CD4-positive, alpha-beta T cell (primary cell): ENCODE measurements at regions not wholly inside any gene's neighbourhood (a gene's known extent, or its start where the extent isn't known, plus 50 kb on each side); places are given as distances from the start of the nearest gene placed in this dataset.

Experiments
- ATAC-seq: fragments of 200-7000 bp; cut with Tn5 transposase; one replicate; pipeline ENCODE4 v1.10.0; 2022; ENCODE audit warnings: mild to moderate bottlenecking; ENCODE audit not compliant: poor library complexity
- CTCF ChIA-PET: fragments of 350-600 bp; sonication (Branson Sonifier 250); formaldehyde crosslinking; loops from one replicate; lab custom pipeline; 2021; ENCODE audit warnings: antibody characterized with exemption, inconsistent platforms; lab: Charles Lee
- POLR2A ChIA-PET: fragments of 350-600 bp; sonication (Branson Sonifier 250); formaldehyde crosslinking; loops from one replicate; lab custom pipeline; 2021; ENCODE audit warnings: antibody characterized with exemption, inconsistent platforms; lab: Charles Lee
- DNase-seq, 14 experiments: peaks; one replicate each; pipeline ENCODE4 v3.0.0-alpha.2; 2013 to 2020; ENCODE audit warnings: mixed read lengths in 2 of 14
- H3K27ac ChIP-seq, 2 donors: one replicate each; pipeline versions ENCODE4 v1.5.1 to v1.7.0; 2013; ENCODE audit warnings: low read length in 2 of 2, low read depth in 1 of 2, mild to moderate bottlenecking in 1 of 2
- H3K27me3 ChIP-seq, 2 experiments: 1 replicate in 1 of 2; 2 replicates in 1 of 2; pipeline versions ENCODE4 v1.6.1 to v1.7.0; 2013; ENCODE audit warnings: low read length in 2 of 2, control low read depth in 1 of 2, mild to moderate bottlenecking in 1 of 2, moderate library complexity in 1 of 2; ENCODE audit not compliant: insufficient read depth in 2 of 2, control insufficient read depth in 1 of 2
- H3K36me3 ChIP-seq: one replicate; pipeline ENCODE4 v1.6.1; 2013; ENCODE audit warnings: low read length, control low read depth; ENCODE audit not compliant: insufficient read depth
- H3K4me1 ChIP-seq: one replicate; pipeline ENCODE4 v1.6.1; 2013; ENCODE audit warnings: low read length, control low read depth; ENCODE audit not compliant: insufficient read depth
- H3K4me3 ChIP-seq: one replicate; pipeline ENCODE4 v1.5.1; 2013; ENCODE audit warnings: mild to moderate bottlenecking, low read length, moderate library complexity
- H3K9me3 ChIP-seq, 2 experiments: 1 replicate in 1 of 2; 2 replicates in 1 of 2; pipeline versions ENCODE4 v1.6.1 to v1.7.0; 2013; ENCODE audit warnings: low read length in 2 of 2, mild to moderate bottlenecking in 2 of 2, control low read depth in 1 of 2, moderate library complexity in 1 of 2; ENCODE audit not compliant: control insufficient read depth in 1 of 2, insufficient read depth in 1 of 2
- H3K27ac Mint-ChIP-seq: one replicate; pipeline ENCODE4 v1.8.0; 2020; ENCODE audit warnings: mixed read lengths
- H3K27me3 Mint-ChIP-seq: one replicate; pipeline ENCODE4 v1.8.0; 2021; ENCODE audit warnings: mixed read lengths
- H3K36me3 Mint-ChIP-seq: one replicate; pipeline ENCODE4 v1.8.0; 2021; ENCODE audit warnings: low read depth, mixed read lengths
- H3K4me1 Mint-ChIP-seq: one replicate; pipeline ENCODE4 v1.8.0; 2021; ENCODE audit warnings: low read depth, mixed read lengths
- H3K4me3 Mint-ChIP-seq: one replicate; pipeline ENCODE4 v1.8.0; 2020; ENCODE audit warnings: mild to moderate bottlenecking, mixed read lengths
- H3K9me3 Mint-ChIP-seq: one replicate; pipeline ENCODE4 v1.8.0; 2020; ENCODE audit warnings: mixed read lengths
- intact Hi-C, 2 experiments: fragments of 100-400 bp; cut with DNase I in 1 of 2; cut with micrococcal nuclease in 1 of 2; formaldehyde crosslinking; loops; one replicate each; pipeline versions ENCODE4 v1.15.1 to v1.9.0; 2023 to 2025; cut with DNase I, micrococcal nuclease
- TF ChIP-seq, protein P1 (sequence below): fragments of 200-600 bp; IDR thresholded peaks from one replicate; pipeline ENCODE4 v1.8.0; 2022; ENCODE audit warnings: antibody characterized with exemption, mild to moderate bottlenecking

- no peak for DNase-seq
These were observed 350.4 kb upstream of the B3GAT1 start for GRCh38 chr11:134762248-134763029.

GRCh38 chr11:134761926-134762247, 349.8 kb upstream of the B3GAT1 start:
- Histone ChIP-seq H3K36me3 (no peaks in the 10 kb centered on the region), H3K27ac (no peak overlapping the region), H3K9me3 (peaks cover 0 to 7% of the 10 kb centered on the region in 2 experiments), H3K27me3 (no peaks in the 10 kb centered on the region), H3K4me1 (no peaks in the 10 kb centered on the region), H3K4me3 (no peak overlapping the region)
- Mint-ChIP-seq H3K9me3 (peaks cover 4% of the 10 kb centered on the region), H3K27ac (no peak overlapping the region), H3K27me3 (peaks cover 25% of the 10 kb centered on the region), H3K36me3 (peaks cover 4% of the 10 kb centered on the region), H3K4me1 (no peaks in the 10 kb centered on the region), H3K4me3 (peak overlapping the region; percentile 74)
- ATAC-seq, result no peak
- no peak for DNase-seq
- TF ChIP-seq, protein P1, sequence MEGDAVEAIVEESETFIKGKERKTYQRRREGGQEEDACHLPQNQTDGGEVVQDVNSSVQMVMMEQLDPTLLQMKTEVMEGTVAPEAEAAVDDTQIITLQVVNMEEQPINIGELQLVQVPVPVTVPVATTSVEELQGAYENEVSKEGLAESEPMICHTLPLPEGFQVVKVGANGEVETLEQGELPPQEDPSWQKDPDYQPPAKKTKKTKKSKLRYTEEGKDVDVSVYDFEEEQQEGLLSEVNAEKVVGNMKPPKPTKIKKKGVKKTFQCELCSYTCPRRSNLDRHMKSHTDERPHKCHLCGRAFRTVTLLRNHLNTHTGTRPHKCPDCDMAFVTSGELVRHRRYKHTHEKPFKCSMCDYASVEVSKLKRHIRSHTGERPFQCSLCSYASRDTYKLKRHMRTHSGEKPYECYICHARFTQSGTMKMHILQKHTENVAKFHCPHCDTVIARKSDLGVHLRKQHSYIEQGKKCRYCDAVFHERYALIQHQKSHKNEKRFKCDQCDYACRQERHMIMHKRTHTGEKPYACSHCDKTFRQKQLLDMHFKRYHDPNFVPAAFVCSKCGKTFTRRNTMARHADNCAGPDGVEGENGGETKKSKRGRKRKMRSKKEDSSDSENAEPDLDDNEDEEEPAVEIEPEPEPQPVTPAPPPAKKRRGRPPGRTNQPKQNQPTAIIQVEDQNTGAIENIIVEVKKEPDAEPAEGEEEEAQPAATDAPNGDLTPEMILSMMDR, result no peak
- POLR2A ChIA-PET, result no interaction called here
- intact Hi-C loops, result no loop called here
- CTCF ChIA-PET, result no interaction called here

More at GRCh38 chr11:134762248-134763029, 350.4 kb upstream of the B3GAT1 start:
- Mint-ChIP-seq H3K27ac (no peak overlapping the region), H3K4me1 (no peaks in the 10 kb centered on the region), H3K36me3 (peaks cover 5% of the 10 kb centered on the region), H3K27me3 (peaks cover 26% of the 10 kb centered on the region), H3K4me3 (peak overlapping the region; percentile 74), H3K9me3 (peaks cover 6% of the 10 kb centered on the region)
- Histone ChIP-seq H3K4me1 (no peaks in the 10 kb centered on the region), H3K27ac (no peak overlapping the region), H3K36me3 (no peaks in the 10 kb centered on the region), H3K9me3 (peaks cover 0 to 12% of the 10 kb centered on the region in 2 experiments), H3K4me3 (no peak overlapping the region), H3K27me3 (peaks cover 0 to 2% of the 10 kb centered on the region in 2 experiments)
- CTCF ChIA-PET, result no interaction called here
- intact Hi-C loops, result no loop called here
- TF ChIP-seq, protein P1, result no peak
- POLR2A ChIA-PET, result no interaction called here
- ATAC-seq, result no peak

- no peaks in the 10 kb centered on the region for H3K36me3 Mint-ChIP-seq
- H3K36me3 ChIP-seq, result no peaks in the 10 kb centered on the region
- H3K4me3 ChIP-seq, result no peak overlapping the region
- TF ChIP-seq, protein P1, result no peak
- peaks cover 0 to 7% of the 10 kb centered on the region in 2 experiments for H3K9me3 ChIP-seq
- ChIA-PET POLR2A (no interaction called here), CTCF (no interaction called here)
- no peaks in the 10 kb centered on the region for H3K4me1 ChIP-seq
- no peak overlapping the region for H3K4me3 Mint-ChIP-seq
- H3K9me3 Mint-ChIP-seq, result peaks cover 2% of the 10 kb centered on the region
- no peak overlapping the region for H3K27ac Mint-ChIP-seq
- intact Hi-C loops, result no loop called here
- DNase-seq (no peak), ATAC-seq (no peak)
- H3K27me3 ChIP-seq, result no peaks in the 10 kb centered on the region
- no peak overlapping the region for H3K27ac ChIP-seq
- peaks cover 21% of the 10 kb centered on the region for H3K27me3 Mint-ChIP-seq
- no peaks in the 10 kb centered on the region for H3K4me1 Mint-ChIP-seq
These were observed 349.3 kb upstream of the B3GAT1 start for GRCh38 chr11:134761386-134761785.
